Fibroblast of lung (primary cell): ENCODE measurements at regions not wholly inside any gene's neighbourhood (a gene's known extent, or its start where the extent isn't known, plus 50 kb on each side); places are given as distances from the start of the nearest gene placed in this dataset.

ENCODE experiments used
- DNase-seq, 2 donors: peaks; one replicate each; pipeline versions ENCODE4 v3.0.0 to v3.0.0-alpha.2; 2010; ENCODE audit warnings: low read depth in 2 of 2
- H2AFZ ChIP-seq: 2 replicates; pipeline ENCODE4 v1.5.1; 2012; ENCODE audit warnings: low read length, control low read depth, inconsistent platforms
- H3K27ac ChIP-seq: 2 replicates; pipeline ENCODE4 v1.5.1; 2011; ENCODE audit warnings: low read length, control low read depth; ENCODE audit not compliant: insufficient read depth
- H3K27me3 ChIP-seq: 2 replicates; pipeline ENCODE4 v1.5.1; 2011; ENCODE audit warnings: mild to moderate bottlenecking, low read length; ENCODE audit not compliant: control insufficient read depth, insufficient read depth
- H3K36me3 ChIP-seq: 2 replicates; pipeline ENCODE4 v1.5.1; 2011; ENCODE audit warnings: low read length; ENCODE audit not compliant: control insufficient read depth, insufficient read depth
- H3K4me1 ChIP-seq: 2 replicates; pipeline ENCODE4 v1.5.1; 2011; ENCODE audit warnings: low read length; ENCODE audit not compliant: control insufficient read depth, insufficient read depth; ENCODE audit errors: extremely low read depth
- H3K4me2 ChIP-seq: 2 replicates; pipeline ENCODE4 v1.5.1; 2011; ENCODE audit warnings: low read length, control low read depth; ENCODE audit not compliant: insufficient read depth; ENCODE audit errors: extremely low read depth
- H3K4me3 ChIP-seq, 4 experiments: fragments of 200-600 bp in 1 of 4; sonication (generic) in 1 of 4; replicated peaks in 1 of 4; 2 replicates each; pipeline ENCODE4 v1.5.1; 2011 to 2016; ENCODE audit warnings: low read length in 4 of 4, low read depth in 3 of 4, mild to moderate bottlenecking in 3 of 4, control low read depth in 2 of 4, inconsistent platforms in 1 of 4, mixed read lengths in 1 of 4; ENCODE audit not compliant: insufficient read depth in 1 of 4; ENCODE audit errors: control extremely low read depth in 1 of 4
- H3K79me2 ChIP-seq: 2 replicates; pipeline ENCODE4 v1.5.1; 2012; ENCODE audit warnings: mild to moderate bottlenecking, low read length, inconsistent platforms; ENCODE audit not compliant: control insufficient read depth, insufficient read depth
- H3K9ac ChIP-seq: 2 replicates; pipeline ENCODE4 v1.5.1; 2011; ENCODE audit warnings: mild to moderate bottlenecking, low read length, control low read depth; ENCODE audit not compliant: insufficient read depth
- H3K9me3 ChIP-seq: 2 replicates; pipeline ENCODE4 v1.5.1; 2012; ENCODE audit warnings: low read depth, low read length; ENCODE audit not compliant: control insufficient read depth, insufficient read depth
- H4K20me1 ChIP-seq: 2 replicates; pipeline ENCODE4 v1.5.1; 2011; ENCODE audit warnings: low read length; ENCODE audit not compliant: control insufficient read depth, insufficient read depth; ENCODE audit errors: extremely low read depth
- CTCF ChIP-seq, 2 donors: IDR thresholded peaks in 1 of 2; conservative IDR thresholded peaks in 1 of 2; 1 replicate in 1 of 2; 2 replicates in 1 of 2; pipeline ENCODE4 v1.5.1; 2011 to 2012; ENCODE audit warnings: low read length in 2 of 2, control low read depth in 1 of 2, inconsistent platforms in 1 of 2, low read depth in 1 of 2, mild to moderate bottlenecking in 1 of 2
- EZH2 ChIP-seq: IDR thresholded peaks from 2 replicates; pipeline ENCODE4 v1.5.1; 2012; ENCODE audit warnings: low read length, control low read depth, mild to moderate bottlenecking; ENCODE audit errors: missing control alignments

DNA sequence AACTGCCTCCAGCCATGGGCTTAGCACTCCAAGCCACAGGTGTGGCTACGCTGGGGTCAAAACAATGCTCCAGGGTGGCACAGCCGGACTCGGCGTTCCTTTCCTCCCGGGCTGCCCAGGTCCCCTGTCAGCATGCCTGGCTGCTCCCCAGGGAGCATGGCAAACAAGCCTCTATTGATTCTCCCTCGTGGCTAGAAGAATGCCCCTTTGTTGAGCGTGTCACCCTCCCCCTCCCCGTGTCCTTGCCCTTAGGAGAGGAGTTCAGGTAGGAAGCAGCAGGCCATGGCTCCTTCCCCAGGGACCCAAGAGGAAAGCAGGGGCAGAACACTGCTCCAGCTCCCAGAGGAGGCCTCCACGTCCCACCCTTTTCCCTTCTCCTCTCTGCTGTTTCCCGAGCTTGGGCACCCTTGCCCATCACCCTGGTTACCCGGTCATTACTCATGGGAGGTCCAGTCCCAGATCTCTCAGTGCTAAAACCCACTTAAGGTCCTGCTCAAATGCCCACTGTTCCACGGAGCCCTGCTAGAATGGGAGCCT is 57.4 kb upstream of the CITED4 start:
- Histone ChIP-seq H3K4me3 (no peak overlapping the region), H3K79me2 (no peaks in the 10 kb centered on the region), H3K4me2 (no peak overlapping the region), H3K36me3 (no peaks in the 10 kb centered on the region), H2AFZ (no peak overlapping the region), H4K20me1 (no peaks in the 10 kb centered on the region), H3K27me3 (peaks cover 6% of the 10 kb centered on the region), H3K9me3 (no peaks in the 10 kb centered on the region), H3K9ac (no peak overlapping the region), H3K27ac (no peak overlapping the region), H3K4me1 (no peaks in the 10 kb centered on the region)
- no peak for TF ChIP-seq CTCF (conservative IDR thresholded peaks at IDR 0.05 in 1 of 2, IDR thresholded peaks at IDR 0.05 in 1 of 2; ENCODE audit: low read depth in 1 of 2, low read length in 2 of 2)
- TF ChIP-seq EZH2, result no peak
- no peak for DNase-seq

DNA sequence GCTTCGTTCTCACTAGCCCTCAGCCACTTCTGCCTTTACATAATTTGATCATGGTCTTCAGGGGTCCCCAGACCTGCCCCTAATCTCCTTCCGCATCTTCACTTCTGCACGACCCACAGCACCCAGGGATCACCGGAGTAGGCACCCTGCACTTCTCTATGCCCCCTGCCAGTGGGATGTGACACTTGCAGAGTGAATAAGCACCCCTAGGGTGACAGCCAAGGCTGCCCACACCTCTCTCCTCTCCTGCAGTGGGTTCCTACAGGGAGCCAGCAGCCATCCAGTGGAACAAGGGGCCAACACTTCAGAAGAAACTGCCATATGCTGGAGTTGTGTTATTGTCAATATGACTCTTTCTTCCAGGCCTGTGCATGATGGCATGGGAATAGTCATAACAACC is 58.0 kb upstream of the CTPS1 start:
- no peaks in the 10 kb centered on the region for H3K4me1 ChIP-seq
- H4K20me1 ChIP-seq, result no peaks in the 10 kb centered on the region
- no peak overlapping the region for H3K4me3 ChIP-seq

GRCh38 chr1:40921981-40922677 is 57.4 kb upstream of the CTPS1 start:
- Histone ChIP-seq H3K79me2 (no peaks in the 10 kb centered on the region), H3K4me3 (no peak overlapping the region), H2AFZ (no peak overlapping the region), H3K4me1 (no peaks in the 10 kb centered on the region), H4K20me1 (no peaks in the 10 kb centered on the region), H3K36me3 (no peaks in the 10 kb centered on the region), H3K4me2 (no peak overlapping the region), H3K9me3 (no peaks in the 10 kb centered on the region), H3K9ac (no peak overlapping the region), H3K27ac (no peak overlapping the region), H3K27me3 (peaks cover 6% of the 10 kb centered on the region)
- TF ChIP-seq CTCF (conservative IDR thresholded peaks at IDR 0.05 in 1 of 2, IDR thresholded peaks at IDR 0.05 in 1 of 2; ENCODE audit: low read depth in 1 of 2, low read length in 2 of 2) (no peak), EZH2 (no peak)
- no peak for DNase-seq

More for the DNA sequence above, 58.0 kb upstream of the CTPS1 start:
- no peak for DNase-seq
- H2AFZ ChIP-seq, result no peak overlapping the region
- H3K9ac ChIP-seq, result no peak overlapping the region
- H3K36me3 ChIP-seq, result no peaks in the 10 kb centered on the region
- no peaks in the 10 kb centered on the region for H3K9me3 ChIP-seq
- no peaks in the 10 kb centered on the region for H3K79me2 ChIP-seq
- H3K27me3 ChIP-seq, result peaks cover 6% of the 10 kb centered on the region
- no peak overlapping the region for H3K27ac ChIP-seq
- H3K4me2 ChIP-seq, result no peak overlapping the region
- TF ChIP-seq EZH2 (no peak), CTCF (conservative IDR thresholded peaks at IDR 0.05 in 1 of 2, IDR thresholded peaks at IDR 0.05 in 1 of 2; ENCODE audit: low read depth in 1 of 2, low read length in 2 of 2) (no peak)
